ENCODE measurements at regions not wholly inside any gene's neighbourhood (a gene's known extent, or its start where the extent isn't known, plus 50 kb on each side); places are given as distances from the start of the nearest gene placed in this dataset.
A peak's percentile ranks its signal among the peaks of the same experiment; 100 is the strongest.

- TF ChIP-seq, protein P1, sequence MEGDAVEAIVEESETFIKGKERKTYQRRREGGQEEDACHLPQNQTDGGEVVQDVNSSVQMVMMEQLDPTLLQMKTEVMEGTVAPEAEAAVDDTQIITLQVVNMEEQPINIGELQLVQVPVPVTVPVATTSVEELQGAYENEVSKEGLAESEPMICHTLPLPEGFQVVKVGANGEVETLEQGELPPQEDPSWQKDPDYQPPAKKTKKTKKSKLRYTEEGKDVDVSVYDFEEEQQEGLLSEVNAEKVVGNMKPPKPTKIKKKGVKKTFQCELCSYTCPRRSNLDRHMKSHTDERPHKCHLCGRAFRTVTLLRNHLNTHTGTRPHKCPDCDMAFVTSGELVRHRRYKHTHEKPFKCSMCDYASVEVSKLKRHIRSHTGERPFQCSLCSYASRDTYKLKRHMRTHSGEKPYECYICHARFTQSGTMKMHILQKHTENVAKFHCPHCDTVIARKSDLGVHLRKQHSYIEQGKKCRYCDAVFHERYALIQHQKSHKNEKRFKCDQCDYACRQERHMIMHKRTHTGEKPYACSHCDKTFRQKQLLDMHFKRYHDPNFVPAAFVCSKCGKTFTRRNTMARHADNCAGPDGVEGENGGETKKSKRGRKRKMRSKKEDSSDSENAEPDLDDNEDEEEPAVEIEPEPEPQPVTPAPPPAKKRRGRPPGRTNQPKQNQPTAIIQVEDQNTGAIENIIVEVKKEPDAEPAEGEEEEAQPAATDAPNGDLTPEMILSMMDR (IDR thresholded peaks at IDR 0.05; ENCODE audit: poor library complexity), result peak; percentile 57
- no peak for TF ChIP-seq EZH2 (IDR thresholded peaks at IDR 0.05; ENCODE audit: borderline replicate concordance)
- no peak for TF ChIP-seq EZH2phosphoT487 (IDR thresholded peaks at IDR 0.05; ENCODE audit: low read depth, severe bottlenecking, unreplicated experiment)
Measured at GRCh38 chr1:62962901-62963776, 179.2 kb downstream of the ATG4C start.
